ENCODE measurements at regions not wholly inside any gene's neighbourhood (a gene's known extent, or its start where the extent isn't known, plus 50 kb on each side); places are given as distances from the start of the nearest gene placed in this dataset.

GRCh38 chr4:8781641-8782040 lies 90.0 kb downstream of the HMX1 start:
- Histone ChIP-seq H3K4me3 (no peak overlapping the region), H3K4me1 (no peaks in the 10 kb centered on the region), H3K27me3 (peaks cover 0 to 53% of the 10 kb centered on the region in 2 donors), H3K9me3 (no peaks in the 10 kb centered on the region), H3K27ac (no peak overlapping the region), H3K36me3 (no peaks in the 10 kb centered on the region)
- no peak for DNase-seq
- intact Hi-C loops (cut with DNase I; ENCODE audit: low total_unique reads): no loop called here
- TF ChIP-seq CTCF (IDR thresholded peaks at IDR 0.05): no peak

GRCh38 chr4:8780596-8781368 lies 90.9 kb downstream of the HMX1 start:
- no peaks in the 10 kb centered on the region for H3K36me3 ChIP-seq
- TF ChIP-seq CTCF (IDR thresholded peaks at IDR 0.05): no peak
- H3K9me3 ChIP-seq: no peaks in the 10 kb centered on the region
- H3K4me1 ChIP-seq: no peaks in the 10 kb centered on the region
- intact Hi-C loops (cut with DNase I; ENCODE audit: low total_unique reads): no loop called here
- H3K27ac ChIP-seq: no peak overlapping the region
- no peak for DNase-seq
- peaks cover 0 to 51% of the 10 kb centered on the region in 2 donors for H3K27me3 ChIP-seq
- H3K4me3 ChIP-seq: no peak overlapping the region

- DNase-seq: no peak
- Histone ChIP-seq H3K27me3 (peaks cover 0 to 48% of the 10 kb centered on the region in 2 donors), H3K4me1 (no peaks in the 10 kb centered on the region), H3K36me3 (no peaks in the 10 kb centered on the region), H3K4me3 (no peak overlapping the region), H3K9me3 (no peaks in the 10 kb centered on the region), H3K27ac (no peak overlapping the region)
- intact Hi-C loops (cut with DNase I; ENCODE audit: low total_unique reads): no loop called here
- no peak for TF ChIP-seq CTCF (IDR thresholded peaks at IDR 0.05)
Measured at GRCh38 chr4:8780086-8780485, 91.6 kb downstream of the HMX1 start.

- H3K36me3 ChIP-seq: no peaks in the 10 kb centered on the region
- H3K4me3 ChIP-seq: no peak overlapping the region
- intact Hi-C loops (cut with DNase I; ENCODE audit: low total_unique reads): no loop called here
- H3K27ac ChIP-seq: no peak overlapping the region
- DNase-seq: no peak
- TF ChIP-seq CTCF (IDR thresholded peaks at IDR 0.05): no peak
- H3K27me3 ChIP-seq: peaks cover 0 to 42% of the 10 kb centered on the region in 2 donors
- H3K9me3 ChIP-seq: no peaks in the 10 kb centered on the region
- H3K4me1 ChIP-seq: no peaks in the 10 kb centered on the region
Measured at GRCh38 chr4:8779490-8779932, 92.1 kb downstream of the HMX1 start.

GRCh38 chr4:8778760-8779159 lies 92.9 kb downstream of the HMX1 start:
- intact Hi-C loops (cut with DNase I; ENCODE audit: low total_unique reads): no loop called here
- no peak overlapping the region for H3K4me3 ChIP-seq
- no peaks in the 10 kb centered on the region for H3K9me3 ChIP-seq
- no peaks in the 10 kb centered on the region for H3K36me3 ChIP-seq
- H3K27me3 ChIP-seq: peaks cover 0 to 41% of the 10 kb centered on the region in 2 donors
- no peak for DNase-seq
- no peaks in the 10 kb centered on the region for H3K4me1 ChIP-seq
- TF ChIP-seq CTCF (IDR thresholded peaks at IDR 0.05): no peak
- H3K27ac ChIP-seq: no peak overlapping the region
